ENCODE measurements at regions not wholly inside any gene's neighbourhood (a gene's known extent, or its start where the extent isn't known, plus 50 kb on each side); places are given as distances from the start of the nearest gene placed in this dataset.

DNA sequence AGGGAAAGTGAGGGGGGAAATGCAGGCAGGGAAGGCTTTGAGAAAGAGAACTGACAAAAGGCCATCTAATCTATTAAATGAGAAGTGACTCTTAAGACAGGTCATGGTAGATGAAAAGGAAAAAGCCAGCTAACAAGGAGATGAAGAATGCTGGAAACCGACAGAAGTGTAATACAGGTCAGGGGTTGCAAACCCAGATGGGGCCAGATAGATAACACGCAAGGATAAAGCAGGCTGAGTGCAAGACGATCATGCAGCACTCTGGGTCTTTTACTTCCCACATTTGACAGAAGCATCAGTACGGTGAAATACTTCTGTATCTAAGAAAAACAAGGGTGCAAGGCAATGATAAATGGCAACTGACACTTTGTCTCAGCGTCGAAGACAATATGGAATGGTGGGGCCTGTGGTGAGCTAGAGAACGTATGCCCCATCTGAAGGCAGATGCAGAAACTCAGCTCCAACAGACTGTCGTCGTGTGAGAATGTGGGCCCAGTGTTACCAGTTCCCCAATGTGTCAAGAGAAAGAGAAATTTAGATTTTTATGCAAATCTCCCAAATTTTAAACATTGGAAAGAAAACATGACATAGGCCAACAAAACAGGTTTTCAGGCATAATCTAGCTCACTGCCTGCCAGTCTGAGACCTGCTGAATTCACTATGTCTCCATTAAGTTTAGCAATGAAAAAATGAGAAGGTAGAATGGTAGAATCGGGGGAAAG lies 187.4 kb downstream of the PHLDA1 start:
- no peak overlapping the region for H3K9ac ChIP-seq (ENCODE audit: low read length)
- no peak overlapping the region for H3K4me3 ChIP-seq (ENCODE audit: low read length)
- no peaks in the 10 kb centered on the region for H3K9me3 ChIP-seq (ENCODE audit: insufficient read depth, low read length)

DNA sequence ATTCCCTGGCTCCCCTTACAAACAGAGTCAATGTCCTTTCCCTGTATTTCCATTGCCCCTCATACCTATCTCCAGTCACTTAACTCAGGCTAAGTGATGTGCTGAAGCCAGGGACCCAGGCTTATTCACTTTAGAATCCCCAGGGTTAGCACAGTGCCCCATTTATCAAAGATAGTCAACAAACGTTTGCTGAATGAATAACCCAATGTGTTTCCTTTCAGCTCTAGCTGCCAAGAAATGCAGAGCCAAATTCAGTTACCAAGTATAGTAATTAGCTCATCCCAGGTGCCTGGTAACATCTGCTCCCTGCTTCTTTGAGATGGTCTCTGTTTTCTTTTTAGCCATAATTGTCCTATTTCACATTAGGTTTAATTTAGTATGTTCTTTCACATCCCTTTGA lies 189.5 kb downstream of the PHLDA1 start:
- H2AFZ ChIP-seq (ENCODE audit: low read depth, low read length) = no peak overlapping the region
- no peak for TF ChIP-seq EZH2phosphoT487 (IDR thresholded peaks at IDR 0.05; ENCODE audit: low read depth)
- TF ChIP-seq, protein P1, sequence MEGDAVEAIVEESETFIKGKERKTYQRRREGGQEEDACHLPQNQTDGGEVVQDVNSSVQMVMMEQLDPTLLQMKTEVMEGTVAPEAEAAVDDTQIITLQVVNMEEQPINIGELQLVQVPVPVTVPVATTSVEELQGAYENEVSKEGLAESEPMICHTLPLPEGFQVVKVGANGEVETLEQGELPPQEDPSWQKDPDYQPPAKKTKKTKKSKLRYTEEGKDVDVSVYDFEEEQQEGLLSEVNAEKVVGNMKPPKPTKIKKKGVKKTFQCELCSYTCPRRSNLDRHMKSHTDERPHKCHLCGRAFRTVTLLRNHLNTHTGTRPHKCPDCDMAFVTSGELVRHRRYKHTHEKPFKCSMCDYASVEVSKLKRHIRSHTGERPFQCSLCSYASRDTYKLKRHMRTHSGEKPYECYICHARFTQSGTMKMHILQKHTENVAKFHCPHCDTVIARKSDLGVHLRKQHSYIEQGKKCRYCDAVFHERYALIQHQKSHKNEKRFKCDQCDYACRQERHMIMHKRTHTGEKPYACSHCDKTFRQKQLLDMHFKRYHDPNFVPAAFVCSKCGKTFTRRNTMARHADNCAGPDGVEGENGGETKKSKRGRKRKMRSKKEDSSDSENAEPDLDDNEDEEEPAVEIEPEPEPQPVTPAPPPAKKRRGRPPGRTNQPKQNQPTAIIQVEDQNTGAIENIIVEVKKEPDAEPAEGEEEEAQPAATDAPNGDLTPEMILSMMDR (IDR thresholded peaks at IDR 0.05; ENCODE audit: low read depth, low read length) = no peak
- H4K20me1 ChIP-seq (ENCODE audit: insufficient read depth, low read length) = no peaks in the 10 kb centered on the region
- no peak overlapping the region for H3K4me3 ChIP-seq (ENCODE audit: low read length)
- no peak overlapping the region for H3K9ac ChIP-seq (ENCODE audit: low read length)
- H3K27ac ChIP-seq (ENCODE audit: low read length) = peak overlapping the region; percentile 26; the same call in 1 of the 2 replicates
- H3K4me2 ChIP-seq (ENCODE audit: low read length) = peak overlapping the region; percentile 52; the same call in 1 of the 2 replicates
- H3K79me2 ChIP-seq (ENCODE audit: low read length) = no peaks in the 10 kb centered on the region
- no peaks in the 10 kb centered on the region for H3K9me3 ChIP-seq (ENCODE audit: insufficient read depth, low read length)
- no peaks in the 10 kb centered on the region for H3K27me3 ChIP-seq (ENCODE audit: low read depth, low read length)
- H3K4me1 ChIP-seq (ENCODE audit: low read length) = peaks cover 49% of the 10 kb centered on the region
- no peaks in the 10 kb centered on the region for H3K36me3 ChIP-seq (replicated peaks; ENCODE audit: low read depth, low read length)

More for the DNA sequence above, 187.4 kb downstream of the PHLDA1 start:
- Histone ChIP-seq H3K4me2 (ENCODE audit: low read length) (no peak overlapping the region), H3K27ac (ENCODE audit: low read length) (no peak overlapping the region), H3K4me1 (ENCODE audit: low read length) (peaks cover 32% of the 10 kb centered on the region), H3K79me2 (ENCODE audit: low read length) (no peaks in the 10 kb centered on the region), H2AFZ (ENCODE audit: low read depth, low read length) (no peak overlapping the region), H3K27me3 (ENCODE audit: low read depth, low read length) (no peaks in the 10 kb centered on the region), H3K36me3 (replicated peaks; ENCODE audit: low read depth, low read length) (no peaks in the 10 kb centered on the region), H4K20me1 (ENCODE audit: insufficient read depth, low read length) (no peaks in the 10 kb centered on the region)
- TF ChIP-seq, protein P1 (IDR thresholded peaks at IDR 0.05; ENCODE audit: low read depth, low read length) = no peak
- TF ChIP-seq EZH2phosphoT487 (IDR thresholded peaks at IDR 0.05; ENCODE audit: low read depth) = no peak

DNA sequence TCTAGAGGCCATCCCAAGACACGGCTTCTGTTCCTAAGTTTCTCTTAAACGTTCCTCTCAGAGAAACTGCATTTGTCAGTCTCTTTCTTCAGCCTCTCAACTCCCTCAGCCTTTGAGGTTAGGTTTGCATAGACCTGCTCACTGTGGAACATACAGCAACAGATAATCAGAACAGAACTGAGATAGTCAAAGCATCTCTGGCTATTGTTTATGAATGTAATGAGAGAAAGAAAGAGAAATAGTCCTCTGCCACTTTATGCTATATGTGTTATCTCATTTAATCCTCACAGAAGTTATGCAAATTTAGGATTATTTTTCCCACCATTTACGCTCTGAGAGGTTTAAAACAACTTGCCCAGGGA lies 190.6 kb downstream of the PHLDA1 start:
- Histone ChIP-seq H2AFZ (ENCODE audit: low read depth, low read length) (no peak overlapping the region), H3K9ac (ENCODE audit: low read length) (no peak overlapping the region), H4K20me1 (ENCODE audit: insufficient read depth, low read length) (no peaks in the 10 kb centered on the region), H3K79me2 (ENCODE audit: low read length) (no peaks in the 10 kb centered on the region), H3K4me1 (ENCODE audit: low read length) (peaks cover 49% of the 10 kb centered on the region), H3K36me3 (replicated peaks; ENCODE audit: low read depth, low read length) (no peaks in the 10 kb centered on the region), H3K27me3 (ENCODE audit: low read depth, low read length) (no peaks in the 10 kb centered on the region), H3K9me3 (ENCODE audit: insufficient read depth, low read length) (no peaks in the 10 kb centered on the region), H3K4me3 (ENCODE audit: low read length) (no peak overlapping the region), H3K27ac (ENCODE audit: low read length) (peak overlapping the region; percentile 31; the same call in 1 of the 2 replicates), H3K4me2 (ENCODE audit: low read length) (peak overlapping the region; percentile 52)
- TF ChIP-seq, protein P1 (IDR thresholded peaks at IDR 0.05; ENCODE audit: low read depth, low read length) = no peak
- TF ChIP-seq EZH2phosphoT487 (IDR thresholded peaks at IDR 0.05; ENCODE audit: low read depth) = no peak

DNA sequence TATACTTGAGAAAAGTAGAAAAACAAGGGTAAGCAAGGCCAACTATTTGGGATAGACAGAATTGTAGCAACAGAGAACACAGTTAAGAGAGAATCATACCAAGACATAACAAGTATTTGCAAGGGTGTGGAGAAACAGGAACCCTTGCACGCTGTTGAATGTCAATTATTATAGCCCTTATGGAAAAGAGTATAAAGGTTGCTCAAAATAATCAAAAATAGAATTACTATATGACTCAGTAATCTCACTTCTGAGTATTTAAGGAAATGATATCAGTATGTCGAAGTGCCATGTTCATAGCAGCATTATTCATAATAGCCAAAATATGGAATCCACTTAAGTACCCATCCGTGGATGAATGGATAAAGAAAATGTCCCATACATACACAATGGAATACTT lies 193.3 kb downstream of the PHLDA1 start:
- no peaks in the 10 kb centered on the region for H4K20me1 ChIP-seq (ENCODE audit: insufficient read depth, low read length)
- no peaks in the 10 kb centered on the region for H3K9me3 ChIP-seq (ENCODE audit: insufficient read depth, low read length)
- no peak overlapping the region for H3K27ac ChIP-seq (ENCODE audit: low read length)
- 0 out of 2 replicates have a peak, but pooled peaks cover 5% of the 10 kb centered on the region for H3K27me3 ChIP-seq (ENCODE audit: low read depth, low read length)
- no peak overlapping the region for H3K9ac ChIP-seq (ENCODE audit: low read length)
- H3K4me2 ChIP-seq (ENCODE audit: low read length) = peak overlapping the region; percentile 32
- no peak overlapping the region for H2AFZ ChIP-seq (ENCODE audit: low read depth, low read length)
- H3K4me3 ChIP-seq (ENCODE audit: low read length) = no peak overlapping the region
- H3K36me3 ChIP-seq (replicated peaks; ENCODE audit: low read depth, low read length) = no peaks in the 10 kb centered on the region
- TF ChIP-seq EZH2phosphoT487 (IDR thresholded peaks at IDR 0.05; ENCODE audit: low read depth) = no peak
- TF ChIP-seq, protein P1 (IDR thresholded peaks at IDR 0.05; ENCODE audit: low read depth, low read length) = no peak
- H3K79me2 ChIP-seq (ENCODE audit: low read length) = no peaks in the 10 kb centered on the region
- H3K4me1 ChIP-seq (ENCODE audit: low read length) = peaks cover 49% of the 10 kb centered on the region
